OCI-LY7 (cell line): ENCODE measurements at regions not wholly inside any gene's neighbourhood (a gene's known extent, or its start where the extent isn't known, plus 50 kb on each side); places are given as distances from the start of the nearest gene placed in this dataset.

ENCODE experiments used
- BruUV-seq: library from RNA; stranded (reverse); fragments of 400-500 nt; replicated peaks from 2 replicates; lab custom pipeline; 2021; lab: Mats Ljungman, UMichigan
- CTCF ChIA-PET: fragments of 300-600 bp; sonication (Branson Sonifier 250); formaldehyde crosslinking; loops from one replicate; lab custom pipeline; 2022; ENCODE audit warnings: antibody characterized with exemption; ENCODE audit not compliant: unreplicated experiment; lab: Charles Lee
- POLR2A ChIA-PET: fragments of 300-600 bp; sonication (Branson Sonifier 250); formaldehyde crosslinking; loops from one replicate; lab custom pipeline; 2022; ENCODE audit warnings: antibody characterized with exemption; lab: Charles Lee
- DNase-seq: peaks from one replicate; pipeline ENCODE4 v3.0.0-alpha.2; 2015; ENCODE audit warnings: low spot score
- H2AFZ ChIP-seq: fragments of 200-600 bp; sonication (generic), shearing (Covaris generic); 2 replicates; pipeline ENCODE4 v1.6.1; 2014; ENCODE audit warnings: mild to moderate bottlenecking, antibody characterized with exemption, low read length, moderate library complexity
- H3K27ac ChIP-seq: fragments of 200-600 bp; sonication (generic); 2 replicates; pipeline ENCODE4 v1.5.1; 2014; ENCODE audit warnings: mixed run types, low read depth, mild to moderate bottlenecking, moderate library complexity, low read length, inconsistent platforms; ENCODE audit not compliant: poor library complexity, severe bottlenecking
- H3K36me3 ChIP-seq: fragments of 200-600 bp; sonication (generic); 2 replicates; pipeline ENCODE4 v1.6.1; 2014; ENCODE audit warnings: mild to moderate bottlenecking, antibody characterized with exemption, low read length, moderate library complexity, mixed read lengths; ENCODE audit not compliant: insufficient read depth
- H3K4me1 ChIP-seq: fragments of 200-600 bp; sonication (generic); 2 replicates; pipeline ENCODE4 v1.5.1; 2014; ENCODE audit warnings: mild to moderate bottlenecking, low read length; ENCODE audit not compliant: insufficient read depth, poor library complexity, severe bottlenecking
- H3K4me2 ChIP-seq: fragments of 200-600 bp; sonication (generic); 2 replicates; pipeline ENCODE4 v1.6.1; 2014; ENCODE audit warnings: mild to moderate bottlenecking, low read length
- H3K4me3 ChIP-seq: fragments of 200-600 bp; sonication (generic); 2 replicates; pipeline ENCODE4 v1.5.1; 2014; ENCODE audit warnings: mild to moderate bottlenecking, low read depth, low read length; ENCODE audit not compliant: poor library complexity, severe bottlenecking
- H3K79me2 ChIP-seq: fragments of 200-600 bp; sonication (generic); 2 replicates; pipeline ENCODE4 v1.6.1; 2016; ENCODE audit warnings: low read depth, mild to moderate bottlenecking, low read length, moderate library complexity, mixed read lengths; ENCODE audit not compliant: insufficient read depth
- H3K9me2 ChIP-seq: fragments of 200-600 bp; sonication (generic); 2 replicates; pipeline ENCODE4 v1.6.1; 2016; ENCODE audit warnings: mild to moderate bottlenecking, low read length, mixed read lengths; ENCODE audit not compliant: insufficient read depth
- H3K9me3 ChIP-seq: fragments of 200-600 bp; sonication (generic); 2 replicates; pipeline ENCODE4 v1.6.1; 2014; ENCODE audit warnings: mild to moderate bottlenecking, mixed run types, low read length, mixed read lengths
- H4K20me1 ChIP-seq: fragments of 200-600 bp; sonication (generic); 2 replicates; pipeline ENCODE4 v1.6.1; 2014; ENCODE audit warnings: mild to moderate bottlenecking, antibody characterized with exemption, low read length, moderate library complexity, mixed read lengths; ENCODE audit not compliant: insufficient read depth
- CTCF ChIP-seq: fragments of 200-600 bp; sonication (generic); conservative IDR thresholded peaks from 2 replicates; pipeline ENCODE4 v1.5.1; 2014; ENCODE audit warnings: mild to moderate bottlenecking, antibody characterized with exemption, low read length, moderate library complexity, mixed read lengths
- EZH2phosphoT487 ChIP-seq: fragments of 200-600 bp; sonication (generic); IDR thresholded peaks from 2 replicates; pipeline ENCODE4 v1.6.1; 2018; ENCODE audit warnings: low read depth, borderline replicate concordance, mild to moderate bottlenecking, mixed run types, antibody characterized with exemption, low read length, moderate library complexity, mixed read lengths
- intact Hi-C: fragments of 100-400 bp; cut with micrococcal nuclease; formaldehyde crosslinking; loops from one replicate; pipeline ENCODE4 v1.10.0; 2022; ENCODE audit not compliant: unreplicated experiment

- TF ChIP-seq CTCF: no peak
- no peak for TF ChIP-seq EZH2phosphoT487
- H3K4me3 ChIP-seq: no peak overlapping the region
- H2AFZ ChIP-seq: no peak overlapping the region
- intact Hi-C loops: no loop called here
- H3K27ac ChIP-seq: no peak overlapping the region
- no peaks in the 10 kb centered on the region for H3K9me2 ChIP-seq
- no peaks in the 10 kb centered on the region for H3K4me1 ChIP-seq
- no peaks in the 10 kb centered on the region for H3K79me2 ChIP-seq
- BruUV-seq: no TSS peak
- ChIA-PET CTCF (interaction anchor here (0.6 kb wide), 1 partner anchor 88 kb away, joined by 3 read pairs; no protein-coding TSS in a partner anchor), POLR2A (no interaction called here)
- no peak for DNase-seq
- no peaks in the 10 kb centered on the region for H3K9me3 ChIP-seq
- no peaks in the 10 kb centered on the region for H4K20me1 ChIP-seq
- no peak overlapping the region for H3K4me2 ChIP-seq
- H3K36me3 ChIP-seq: no peaks in the 10 kb centered on the region
These were observed 100.3 kb downstream of the TANC2 start for GRCh38 chr17:63066158-63066813.

DNA sequence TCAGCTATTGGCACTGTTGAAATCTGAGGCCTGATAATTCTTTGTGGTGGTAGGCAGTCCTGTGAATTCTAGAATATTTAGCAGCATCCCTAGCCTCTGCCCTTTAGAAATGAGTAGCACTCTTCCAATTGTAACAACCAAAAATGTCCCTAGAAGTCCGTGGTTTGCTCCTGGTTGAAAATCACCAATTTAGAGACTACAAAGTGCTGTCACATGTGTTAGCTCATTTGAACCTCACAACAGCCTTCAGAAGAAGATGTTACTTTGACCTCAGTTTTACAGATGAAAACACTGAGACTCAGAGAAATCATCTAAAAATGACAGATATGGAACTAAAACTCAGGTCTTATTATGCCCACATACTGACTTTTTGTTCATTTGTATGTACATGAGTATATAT is 103.2 kb downstream of the TANC2 start:
- no peak overlapping the region for H3K4me3 ChIP-seq
- CTCF ChIA-PET: no interaction called here
- H3K79me2 ChIP-seq: no peaks in the 10 kb centered on the region
- POLR2A ChIA-PET: interaction anchor here (1.0 kb wide), 1 partner anchor 12 kb away, joined by 3 read pairs; no protein-coding TSS in a partner anchor
- H3K9me2 ChIP-seq: no peaks in the 10 kb centered on the region
- H3K4me1 ChIP-seq: no peaks in the 10 kb centered on the region
- TF ChIP-seq EZH2phosphoT487: no peak
- TF ChIP-seq CTCF: no peak
- H3K9me3 ChIP-seq: no peaks in the 10 kb centered on the region
- no peak overlapping the region for H3K27ac ChIP-seq
- BruUV-seq: no TSS peak
- no peak for DNase-seq
- no peaks in the 10 kb centered on the region for H3K36me3 ChIP-seq
- intact Hi-C loops: no loop called here
- H2AFZ ChIP-seq: no peak overlapping the region
- H4K20me1 ChIP-seq: no peaks in the 10 kb centered on the region
- H3K4me2 ChIP-seq: no peak overlapping the region

DNA sequence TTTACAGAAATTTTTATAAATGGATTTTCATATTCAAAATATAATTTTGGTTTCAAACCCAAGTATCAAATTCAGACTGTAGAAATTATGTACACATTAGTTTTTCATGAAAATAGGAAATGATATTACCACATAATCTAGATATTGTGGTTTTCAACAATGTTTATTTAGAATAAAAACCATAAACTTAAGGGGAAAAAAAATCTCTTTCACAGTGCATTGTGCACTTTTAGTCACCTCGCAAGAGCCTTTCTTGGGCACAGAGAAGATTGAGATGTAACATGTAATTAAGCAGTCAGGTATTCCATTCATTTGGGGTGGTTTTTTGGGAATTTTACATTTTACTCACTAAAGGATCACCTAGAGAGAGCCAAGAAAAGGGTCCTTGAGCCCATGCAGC is 104.0 kb downstream of the TANC2 start:
- H3K36me3 ChIP-seq: no peaks in the 10 kb centered on the region

More for the DNA sequence above, 104.0 kb downstream of the TANC2 start:
- H2AFZ ChIP-seq: no peak overlapping the region
- no peak overlapping the region for H3K4me2 ChIP-seq
- no peaks in the 10 kb centered on the region for H4K20me1 ChIP-seq
- TF ChIP-seq EZH2phosphoT487 (no peak), CTCF (no peak)
- no peaks in the 10 kb centered on the region for H3K9me2 ChIP-seq
- no peak overlapping the region for H3K27ac ChIP-seq
- CTCF ChIA-PET: no interaction called here
- no peak overlapping the region for H3K4me3 ChIP-seq
- H3K9me3 ChIP-seq: no peaks in the 10 kb centered on the region
- intact Hi-C loops: no loop called here
- no peaks in the 10 kb centered on the region for H3K79me2 ChIP-seq
- POLR2A ChIA-PET: no interaction called here
- no peak for DNase-seq
- no TSS peak for BruUV-seq
- no peaks in the 10 kb centered on the region for H3K4me1 ChIP-seq
